Ishikawa (cell line): ENCODE measurements at regions not wholly inside any gene's neighbourhood (a gene's known extent, or its start where the extent isn't known, plus 50 kb on each side); places are given as distances from the start of the nearest gene placed in this dataset.

ENCODE experiments used
- CEBPB ChIP-seq: IDR thresholded peaks from 2 replicates; pipeline ENCODE4 v1.6.1; 2012
- EGR1 ChIP-seq: IDR thresholded peaks from 2 replicates; pipeline ENCODE4 v1.6.1; 2012
- EP300 ChIP-seq: IDR thresholded peaks from 2 replicates; pipeline ENCODE4 v1.6.1; 2012; ENCODE audit warnings: borderline replicate concordance
- MAX ChIP-seq: IDR thresholded peaks from 2 replicates; pipeline ENCODE4 v1.6.1; 2012
- RAD21 ChIP-seq: IDR thresholded peaks from 2 replicates; pipeline ENCODE4 v1.6.1; 2012; ENCODE audit warnings: low read depth
- TAF1 ChIP-seq: IDR thresholded peaks from 2 replicates; pipeline ENCODE4 v1.6.1; 2012; ENCODE audit warnings: low read depth, mild to moderate bottlenecking
- TCF12 ChIP-seq: IDR thresholded peaks from 2 replicates; pipeline ENCODE4 v1.6.1; 2012; ENCODE audit warnings: low read depth
- YY1 ChIP-seq: IDR thresholded peaks from 2 replicates; pipeline ENCODE4 v1.6.1; 2012; ENCODE audit warnings: low read depth
- TF ChIP-seq, protein P1 (sequence below): IDR thresholded peaks from 2 replicates; pipeline ENCODE4 v1.6.1; 2012

DNA sequence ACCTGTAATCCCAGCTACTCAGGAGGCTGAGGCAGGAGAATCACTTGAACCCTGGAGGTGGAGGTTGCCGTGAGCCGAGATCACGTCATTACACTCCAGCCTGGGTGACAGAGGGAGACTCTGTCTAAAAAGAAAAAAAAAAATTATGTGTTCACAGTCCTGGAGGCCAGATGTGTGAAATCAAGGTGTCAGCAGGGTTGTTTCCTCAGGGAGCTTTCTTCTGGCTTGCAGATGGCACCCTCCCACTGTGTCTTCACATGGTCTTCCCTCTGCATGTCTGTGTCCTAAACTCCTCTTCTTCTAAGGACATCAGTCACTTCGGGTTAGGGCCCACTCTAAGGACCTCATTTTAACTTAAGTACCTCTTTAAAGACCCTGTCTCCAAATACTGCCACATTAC lies 56.1 kb upstream of the UBE2E1 start:
- TF ChIP-seq MAX, result no peak
- TF ChIP-seq CEBPB, result no peak
- TF ChIP-seq EGR1, result no peak
- TF ChIP-seq TCF12, result no peak
- TF ChIP-seq, protein P1, sequence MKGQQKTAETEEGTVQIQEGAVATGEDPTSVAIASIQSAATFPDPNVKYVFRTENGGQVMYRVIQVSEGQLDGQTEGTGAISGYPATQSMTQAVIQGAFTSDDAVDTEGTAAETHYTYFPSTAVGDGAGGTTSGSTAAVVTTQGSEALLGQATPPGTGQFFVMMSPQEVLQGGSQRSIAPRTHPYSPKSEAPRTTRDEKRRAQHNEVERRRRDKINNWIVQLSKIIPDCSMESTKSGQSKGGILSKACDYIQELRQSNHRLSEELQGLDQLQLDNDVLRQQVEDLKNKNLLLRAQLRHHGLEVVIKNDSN, result no peak
- TF ChIP-seq EP300, result no peak
- TF ChIP-seq TAF1, result no peak
- no peak for TF ChIP-seq RAD21
- no peak for TF ChIP-seq YY1
